DLD1 (cell line): ENCODE measurements at regions not wholly inside any gene's neighbourhood (a gene's known extent, or its start where the extent isn't known, plus 50 kb on each side); places are given as distances from the start of the nearest gene placed in this dataset.

Source experiments
- in situ Hi-C: cut with HindIII; loops from 2 replicates; pipeline ENCODE4 v1.10.0; 2017; ENCODE audit warnings: low sequenced_read_pairs

DNA sequence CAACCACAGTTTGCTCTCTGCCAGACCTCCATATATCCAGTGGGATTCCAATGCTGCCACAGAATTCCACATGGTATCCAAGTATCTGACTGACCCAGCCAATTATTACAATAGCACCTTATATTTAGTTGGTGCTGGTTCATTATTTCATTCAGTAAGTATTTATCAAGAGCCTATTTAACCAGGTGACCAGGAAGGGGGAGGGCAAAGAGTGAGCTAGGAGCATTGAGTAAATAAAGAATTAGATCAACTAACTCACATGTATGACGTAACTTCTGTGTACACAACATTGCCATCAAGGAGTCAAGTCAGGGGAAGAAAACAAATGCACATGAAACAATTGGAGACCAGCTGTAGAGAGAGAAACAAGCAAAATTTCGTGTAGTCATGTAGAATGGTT lies 207.1 kb upstream of the PAPPA start:
- in situ Hi-C loops: no loop called here

GRCh38 chr9:115951977-115952376 lies 201.6 kb upstream of the PAPPA start:
- in situ Hi-C loops: no loop called here

DNA sequence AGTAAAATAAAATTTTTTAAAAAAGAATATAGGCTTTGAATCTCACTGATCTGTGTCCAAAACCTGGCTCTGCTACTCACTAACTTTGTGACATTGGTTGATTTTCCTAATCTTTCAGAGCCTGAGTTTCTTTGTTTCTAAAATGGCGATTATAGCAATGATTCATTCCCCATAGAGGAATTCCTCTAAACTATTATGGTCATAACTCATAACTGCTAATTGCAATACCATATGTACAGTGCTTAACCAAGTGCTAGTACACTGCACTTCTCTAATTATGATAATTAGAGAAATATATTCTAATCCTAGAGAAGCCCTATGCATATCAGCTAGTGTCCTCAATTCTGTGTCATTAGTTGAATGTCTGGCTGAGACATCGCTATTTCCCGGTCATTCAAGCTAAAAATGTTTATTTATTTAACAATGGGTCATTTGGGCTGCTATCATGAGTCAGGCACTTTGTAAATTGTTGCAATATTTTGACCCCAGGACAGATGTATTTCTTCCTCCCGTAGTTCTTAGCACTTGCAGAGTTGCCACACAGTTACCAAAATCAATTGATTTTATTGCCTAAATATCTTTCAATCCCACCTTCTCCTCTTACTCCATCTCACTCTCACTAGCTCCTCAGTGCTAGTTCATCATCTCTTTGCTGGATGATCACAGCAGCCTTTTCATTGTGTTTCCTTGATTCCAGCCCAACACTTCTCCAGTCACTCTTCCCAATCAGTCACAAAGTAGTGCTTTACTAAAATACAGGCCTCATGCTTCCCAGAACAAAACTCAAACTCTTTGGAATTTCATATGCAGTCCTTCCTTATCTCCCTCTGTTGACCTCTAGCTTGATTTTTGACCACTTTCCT lies 200.9 kb upstream of the PAPPA start:
- in situ Hi-C loops: no loop called here

- in situ Hi-C loops: no loop called here
These were observed 197.2 kb upstream of the PAPPA start for GRCh38 chr9:115956371-115956770.

GRCh38 chr9:115957585-115957984 lies 196.0 kb upstream of the PAPPA start:
- in situ Hi-C loops: no loop called here

DNA sequence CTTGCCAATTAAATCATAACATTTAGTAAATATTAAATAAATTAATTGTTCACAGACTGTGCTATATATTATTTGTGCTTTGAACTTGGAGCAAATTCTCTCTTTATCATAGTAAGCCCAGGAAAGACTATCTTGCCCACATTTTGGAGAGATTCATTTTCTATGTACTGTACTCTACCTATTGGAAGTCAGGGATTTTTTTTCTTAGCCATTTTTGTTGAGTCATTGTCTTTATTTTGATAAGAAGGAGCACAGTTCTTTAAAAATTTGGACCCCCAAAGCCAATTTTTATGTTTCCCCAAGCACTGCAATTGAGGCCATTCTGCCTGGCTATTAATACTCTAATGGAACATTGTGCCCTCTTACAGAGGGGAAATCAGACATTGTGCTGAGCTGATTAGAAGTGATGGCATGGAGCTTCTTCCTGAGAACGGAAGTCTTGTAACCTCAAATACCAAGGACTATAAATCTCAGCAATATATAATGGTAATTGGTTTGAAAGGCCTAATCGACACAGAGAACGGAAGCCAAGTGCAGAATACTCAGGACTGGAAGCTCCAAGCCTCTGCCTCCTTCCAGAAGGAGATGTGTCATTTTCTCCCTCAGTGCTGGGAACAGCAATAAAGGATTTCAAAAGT lies 188.8 kb upstream of the PAPPA start:
- in situ Hi-C loops: no loop called here

DNA sequence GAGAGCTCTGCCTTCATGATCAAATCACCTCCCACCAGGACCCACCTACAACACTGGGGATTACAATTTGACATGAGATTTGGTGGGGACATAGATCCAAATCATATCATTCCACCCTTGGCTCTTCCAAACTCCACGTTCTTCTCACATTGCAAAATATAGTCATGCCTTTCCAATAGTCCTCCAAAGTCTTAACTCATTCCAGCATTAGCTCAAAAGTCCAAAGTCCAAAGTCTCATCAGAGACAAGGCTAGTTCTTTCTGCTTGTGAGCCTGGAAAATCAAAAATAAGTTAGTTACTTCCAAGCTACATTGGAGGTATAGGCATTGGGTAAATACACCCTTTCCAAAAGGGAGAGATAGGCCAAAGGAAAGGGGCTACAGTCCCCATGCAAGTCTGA lies 186.9 kb upstream of the PAPPA start:
- in situ Hi-C loops: no loop called here

DNA sequence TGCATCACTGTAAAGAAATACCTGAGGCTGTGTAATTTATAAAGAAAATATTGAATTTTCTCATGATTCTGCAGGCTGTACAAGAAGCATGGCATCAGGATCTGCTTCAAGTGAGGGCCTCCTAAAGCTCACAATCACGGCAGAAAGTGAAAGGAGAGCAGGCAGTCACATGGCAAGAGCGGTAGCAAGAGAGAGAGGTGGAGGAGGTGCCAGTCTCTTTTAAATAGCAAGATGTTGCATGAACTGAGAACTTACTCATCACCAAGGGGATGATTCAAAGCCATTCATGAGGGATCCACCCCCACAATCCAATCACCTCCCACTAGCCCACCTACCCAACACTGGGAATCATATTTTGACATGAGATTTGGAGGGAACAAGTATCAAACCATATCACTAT lies 184.5 kb upstream of the PAPPA start:
- in situ Hi-C loops: no loop called here

DNA sequence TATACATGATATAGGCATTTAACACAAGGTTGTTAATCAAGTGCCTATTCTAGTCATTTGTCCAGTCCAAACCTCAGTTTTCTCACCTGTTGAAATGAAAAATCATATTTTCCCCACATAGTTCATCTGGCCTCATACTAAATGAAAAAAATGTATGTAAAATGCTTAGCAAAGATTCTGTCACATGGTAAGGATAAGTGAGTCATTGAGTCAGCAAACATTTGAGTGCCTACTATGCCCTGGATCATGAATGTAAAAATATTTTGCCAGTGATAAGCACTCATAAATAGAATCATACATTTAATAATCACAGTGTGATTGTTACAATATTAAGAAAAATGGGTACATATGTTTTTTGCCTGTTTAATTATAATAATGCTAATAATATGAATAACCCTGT lies 181.2 kb upstream of the PAPPA start:
- in situ Hi-C loops: no loop called here

DNA sequence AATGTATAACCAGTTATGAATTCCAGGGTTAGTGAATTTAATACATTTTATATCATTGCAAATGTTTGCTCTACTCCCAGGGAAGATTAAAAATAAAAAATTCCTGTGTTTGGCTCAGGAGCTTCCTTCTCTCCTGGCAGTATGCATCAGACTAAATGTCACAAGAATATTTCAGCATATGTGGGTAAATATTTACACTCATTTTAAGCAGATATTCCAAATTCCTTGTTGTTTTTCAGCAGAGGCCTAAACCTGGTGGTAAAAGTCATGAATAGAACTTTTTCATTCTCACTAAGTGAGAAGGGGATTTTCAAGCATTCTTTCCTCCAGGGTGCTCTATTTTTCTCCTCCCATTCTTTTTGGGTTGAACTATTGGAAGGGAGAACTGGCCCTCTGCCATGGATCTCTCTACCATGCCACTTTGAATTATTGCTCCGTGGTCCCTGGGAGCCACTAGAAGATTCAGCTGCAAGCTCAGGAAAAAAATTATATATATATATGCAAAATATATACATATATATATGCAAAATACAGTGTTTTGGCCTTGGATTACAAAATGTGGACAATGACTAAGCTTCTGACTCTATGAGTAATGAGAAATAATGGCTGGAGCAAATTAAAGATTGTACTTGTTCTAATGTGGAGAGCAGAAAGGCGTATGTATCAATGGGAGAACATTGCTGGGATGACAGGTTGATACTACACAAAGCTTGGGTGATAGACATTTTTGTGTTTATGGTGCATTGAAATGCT lies 180.6 kb upstream of the PAPPA start:
- in situ Hi-C loops: no loop called here

GRCh38 chr9:115976781-115977180 lies 176.8 kb upstream of the PAPPA start:
- in situ Hi-C loops: no loop called here

- in situ Hi-C loops: no loop called here
These were observed 175.5 kb upstream of the PAPPA start for GRCh38 chr9:115978091-115978490.

DNA sequence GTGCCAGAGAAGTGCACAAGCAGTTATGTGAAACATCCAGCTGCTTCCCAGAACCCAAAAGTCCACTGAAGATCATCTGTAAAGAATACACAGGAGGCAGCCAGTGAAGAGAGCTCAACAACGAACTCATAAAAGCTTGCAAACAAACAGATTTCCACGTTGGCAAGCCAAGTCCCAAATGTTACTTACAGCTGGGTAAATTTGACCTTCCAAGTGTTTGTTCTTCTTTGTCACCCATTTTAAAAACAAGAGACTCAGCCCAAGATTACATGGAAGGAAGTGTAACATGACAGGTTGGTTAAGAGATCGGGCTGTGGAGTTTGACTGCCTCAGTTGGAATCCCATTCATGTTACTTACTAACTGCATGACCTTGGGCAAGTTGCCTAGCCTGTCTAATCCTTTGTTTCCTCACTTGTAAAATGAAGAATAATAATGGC lies 174.9 kb upstream of the PAPPA start:
- in situ Hi-C loops: no loop called here

- in situ Hi-C loops: no loop called here
These were observed 173.5 kb upstream of the PAPPA start for GRCh38 chr9:115980054-115980453.

DNA sequence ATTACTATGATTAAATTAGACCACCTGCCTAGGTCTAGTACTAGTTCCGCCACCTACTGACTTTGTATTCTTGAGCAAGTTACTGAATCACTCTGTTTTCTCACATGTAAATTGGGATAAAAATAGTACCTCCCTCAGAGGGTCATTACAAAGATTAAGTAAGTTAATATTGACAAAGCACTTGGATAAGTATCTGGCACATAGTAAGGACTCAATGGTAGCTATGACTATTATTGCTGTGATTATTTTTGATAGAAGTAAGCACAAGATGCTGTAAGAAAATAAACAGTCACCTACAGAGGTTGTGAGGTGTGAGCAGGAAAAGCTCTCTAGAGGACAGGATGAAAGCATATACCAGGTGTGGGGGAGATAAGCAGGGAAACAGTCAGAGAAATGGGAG lies 173.1 kb upstream of the PAPPA start:
- in situ Hi-C loops: no loop called here

GRCh38 chr9:115980976-115981375 lies 172.6 kb upstream of the PAPPA start:
- in situ Hi-C loops: no loop called here

DNA sequence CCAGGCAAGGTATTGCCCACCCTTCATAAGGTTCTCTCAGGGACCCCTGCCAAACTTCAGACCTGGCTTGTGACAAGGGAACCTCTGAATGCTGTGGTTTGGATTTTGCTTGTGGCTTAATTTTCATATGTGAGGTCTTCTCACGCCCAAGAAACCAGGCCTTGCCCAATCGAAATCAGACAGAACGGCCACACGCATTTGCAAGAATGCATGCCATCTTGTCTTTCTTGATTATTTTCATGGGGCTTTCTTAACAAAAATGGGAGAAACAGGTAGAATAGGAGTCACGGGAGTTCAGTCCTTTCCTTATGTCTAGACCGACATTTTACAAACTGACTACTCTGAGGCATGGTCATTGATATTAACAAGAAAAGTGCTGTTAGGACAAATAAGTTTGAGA lies 170.2 kb upstream of the PAPPA start:
- in situ Hi-C loops: no loop called here

GRCh38 chr9:115985657-115986056 lies 167.9 kb upstream of the PAPPA start:
- in situ Hi-C loops: no loop called here

GRCh38 chr9:115986508-115986907 lies 167.1 kb upstream of the PAPPA start:
- in situ Hi-C loops: no loop called here

- in situ Hi-C loops: no loop called here
These were observed 164.9 kb upstream of the PAPPA start for GRCh38 chr9:115988701-115989100.

GRCh38 chr9:115989831-115990230 lies 163.8 kb upstream of the PAPPA start:
- in situ Hi-C loops: no loop called here

DNA sequence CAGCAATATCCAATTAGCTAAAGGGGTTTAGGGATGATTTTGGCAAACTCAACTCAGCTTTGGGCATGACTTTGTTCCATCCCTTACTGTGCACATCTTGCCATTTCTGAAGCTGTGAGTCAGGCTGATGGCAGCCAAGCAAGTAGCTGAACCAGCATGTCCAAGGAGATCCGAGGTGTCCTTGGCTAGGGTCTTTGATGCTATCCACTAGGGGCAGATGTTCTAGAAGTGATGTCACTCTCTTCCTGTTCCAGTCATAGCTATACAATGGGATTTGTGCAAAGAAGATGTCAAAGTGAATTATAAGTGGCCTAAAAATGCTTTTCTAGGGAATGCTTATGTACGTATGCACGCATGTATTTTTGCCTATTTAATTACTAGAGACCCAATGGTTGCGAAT lies 160.8 kb upstream of the PAPPA start:
- in situ Hi-C loops: no loop called here
